Mesodermal cell (in vitro differentiated cells): ENCODE measurements at regions not wholly inside any gene's neighbourhood (a gene's known extent, or its start where the extent isn't known, plus 50 kb on each side); places are given as distances from the start of the nearest gene placed in this dataset.

ENCODE experiments used
- H3K27ac ChIP-seq: 2 replicates; pipeline ENCODE4 v1.7.0; 2013; ENCODE audit warnings: mild to moderate bottlenecking, low read depth, low read length, moderate library complexity; ENCODE audit not compliant: severe bottlenecking
- H3K36me3 ChIP-seq: 2 replicates; pipeline ENCODE4 v1.7.1; 2013; ENCODE audit warnings: mild to moderate bottlenecking, low read length, moderate library complexity; ENCODE audit not compliant: control insufficient read depth, insufficient read depth
- H3K4me1 ChIP-seq: one replicate; pipeline ENCODE4 v1.7.1; 2013; ENCODE audit warnings: mild to moderate bottlenecking, low read length; ENCODE audit not compliant: insufficient read depth, control insufficient read depth, poor library complexity, severe bottlenecking
- H3K4me3 ChIP-seq: 2 replicates; pipeline ENCODE4 v1.7.0; 2013; ENCODE audit warnings: low read length, control low read depth, mild to moderate bottlenecking; ENCODE audit not compliant: insufficient read depth, poor library complexity, severe bottlenecking; ENCODE audit errors: extremely low read depth
- H3K9me3 ChIP-seq: 2 replicates; pipeline ENCODE4 v1.7.1; 2013; ENCODE audit warnings: mild to moderate bottlenecking, low read length, moderate library complexity; ENCODE audit not compliant: control insufficient read depth
- WGBS, 2 experiments: methylation state at CpG; one replicate each; pipeline ENCODE4 v1.1.5; 2013; ENCODE audit warnings: missing lambda C conversion rate in 2 of 2; ENCODE audit not compliant: insufficient coverage in 2 of 2; 5-methylcytosine and 5-hydroxymethylcytosine counted together

- Histone ChIP-seq H3K4me3 (no peak overlapping the region), H3K36me3 (no peaks in the 10 kb centered on the region), H3K27ac (no peak overlapping the region), H3K4me1 (no peaks in the 10 kb centered on the region), H3K9me3 (no peaks in the 10 kb centered on the region)
- 92 to 100% methylated on average over 2 of the region's 4 CpGs for WGBS, 2 experiments
These were observed 923.6 kb downstream of the NLGN4Y start for GRCh38 chrY:15447959-15448358.

- H3K36me3 ChIP-seq: no peaks in the 10 kb centered on the region
- 95 to 96% methylated on average over 9 to 22 of the region's 39 CpGs for WGBS, 2 experiments
- H3K27ac ChIP-seq: no peak overlapping the region
- H3K4me3 ChIP-seq: no peak overlapping the region
- no peaks in the 10 kb centered on the region for H3K4me1 ChIP-seq
- no peaks in the 10 kb centered on the region for H3K9me3 ChIP-seq
These were observed 931.0 kb downstream of the NLGN4Y start for GRCh38 chrY:15455133-15455937.

GRCh38 chrY:15455980-15456469 is 931.7 kb downstream of the NLGN4Y start:
- no peaks in the 10 kb centered on the region for H3K4me1 ChIP-seq
- no peak overlapping the region for H3K4me3 ChIP-seq
- H3K36me3 ChIP-seq: no peaks in the 10 kb centered on the region
- no peak overlapping the region for H3K27ac ChIP-seq
- no peaks in the 10 kb centered on the region for H3K9me3 ChIP-seq
- 95 to 97% methylated on average over 30 to 35 of the region's 49 CpGs for WGBS, 2 experiments

GRCh38 chrY:15456491-15456890 is 932.2 kb downstream of the NLGN4Y start:
- H3K9me3 ChIP-seq: no peaks in the 10 kb centered on the region
- 91% methylated on average over 12 of the region's 21 CpGs; no CpG with 5 or more reads in 1 of the 2 experiments for WGBS, 2 experiments
- H3K4me1 ChIP-seq: no peaks in the 10 kb centered on the region
- no peaks in the 10 kb centered on the region for H3K36me3 ChIP-seq
- H3K4me3 ChIP-seq: no peak overlapping the region
- no peak overlapping the region for H3K27ac ChIP-seq

- H3K36me3 ChIP-seq: no peaks in the 10 kb centered on the region
- H3K4me1 ChIP-seq: no peaks in the 10 kb centered on the region
- WGBS, 2 experiments: 93 to 100% methylated on average over 1 to 2 of the region's 3 CpGs
- H3K27ac ChIP-seq: no peak overlapping the region
- no peak overlapping the region for H3K4me3 ChIP-seq
- H3K9me3 ChIP-seq: no peaks in the 10 kb centered on the region
These were observed 933.4 kb downstream of the NLGN4Y start for GRCh38 chrY:15457682-15458081.

GRCh38 chrY:15458426-15458825 is 934.1 kb downstream of the NLGN4Y start:
- no peaks in the 10 kb centered on the region for H3K4me1 ChIP-seq
- H3K27ac ChIP-seq: no peak overlapping the region
- H3K36me3 ChIP-seq: no peaks in the 10 kb centered on the region
- H3K9me3 ChIP-seq: no peaks in the 10 kb centered on the region
- no peak overlapping the region for H3K4me3 ChIP-seq

GRCh38 chrY:15465880-15466279 is 941.6 kb downstream of the NLGN4Y start:
- Histone ChIP-seq H3K4me3 (no peak overlapping the region), H3K36me3 (no peaks in the 10 kb centered on the region), H3K4me1 (no peaks in the 10 kb centered on the region), H3K27ac (no peak overlapping the region), H3K9me3 (no peaks in the 10 kb centered on the region)
- no CpG with 5 or more reads among the region's 6 CpGs for WGBS, 2 experiments

- H3K27ac ChIP-seq: no peak overlapping the region
- H3K4me3 ChIP-seq: no peak overlapping the region
- H3K36me3 ChIP-seq: no peaks in the 10 kb centered on the region
- no peaks in the 10 kb centered on the region for H3K9me3 ChIP-seq
- no peaks in the 10 kb centered on the region for H3K4me1 ChIP-seq
- 100% methylated on average over 1 of the region's 5 CpGs; no CpG with 5 or more reads in 1 of the 2 experiments for WGBS, 2 experiments
These were observed 942.6 kb downstream of the NLGN4Y start for GRCh38 chrY:15466891-15467290.

- Histone ChIP-seq H3K36me3 (no peaks in the 10 kb centered on the region), H3K9me3 (no peaks in the 10 kb centered on the region), H3K4me1 (no peaks in the 10 kb centered on the region), H3K27ac (no peak overlapping the region), H3K4me3 (no peak overlapping the region)
- WGBS, 2 experiments: 100% methylated on average over 2 of the region's 6 CpGs; no CpG with 5 or more reads in 1 of the 2 experiments
These were observed 943.8 kb downstream of the NLGN4Y start for GRCh38 chrY:15468091-15468490.

GRCh38 chrY:15471371-15471770 is 947.0 kb downstream of the NLGN4Y start:
- H3K36me3 ChIP-seq: no peaks in the 10 kb centered on the region
- no peaks in the 10 kb centered on the region for H3K4me1 ChIP-seq
- no CpG with 5 or more reads among the region's 1 CpG for WGBS, 2 experiments
- H3K4me3 ChIP-seq: no peak overlapping the region
- H3K27ac ChIP-seq: no peak overlapping the region
- H3K9me3 ChIP-seq: no peaks in the 10 kb centered on the region

- Histone ChIP-seq H3K9me3 (no peaks in the 10 kb centered on the region), H3K36me3 (no peaks in the 10 kb centered on the region)
- 86% methylated on average over 1 of the region's 5 CpGs; no CpG with 5 or more reads in 1 of the 2 experiments for WGBS, 2 experiments
These were observed 954.1 kb downstream of the NLGN4Y start for GRCh38 chrY:15478348-15478963.

More at GRCh38 chrY:15478348-15478963, 954.1 kb downstream of the NLGN4Y start:
- no peak overlapping the region for H3K4me3 ChIP-seq
- no peaks in the 10 kb centered on the region for H3K4me1 ChIP-seq
- no peak overlapping the region for H3K27ac ChIP-seq
